Mucosa of descending colon (tissue), 3 donors: ENCODE measurements at regions not wholly inside any gene's neighbourhood (a gene's known extent, or its start where the extent isn't known, plus 50 kb on each side); places are given as distances from the start of the nearest gene placed in this dataset.

ENCODE experiments used
- ATAC-seq: fragments of 200-7000 bp; cut with Tn5 transposase; one replicate; pipeline ENCODE4 v1.9.1; 2020; ENCODE audit warnings: mild to moderate bottlenecking, moderate library complexity
- DNase-seq, 3 donors: peaks; one replicate each; pipeline ENCODE4 v3.0.0-alpha.2; 2020
- H3K36me3 ChIP-seq: fragments of 200-600 bp; one replicate; pipeline ENCODE4 v1.8.0; 2021; ENCODE audit warnings: low read depth, mild to moderate bottlenecking
- H3K4me1 ChIP-seq: fragments of 200-600 bp; one replicate; pipeline ENCODE4 v1.8.0; 2021; ENCODE audit warnings: low read depth, mild to moderate bottlenecking
- H3K4me3 ChIP-seq: fragments of 200-600 bp; one replicate; pipeline ENCODE4 v1.8.0; 2021; ENCODE audit warnings: mild to moderate bottlenecking
- H3K9me3 ChIP-seq: fragments of 200-600 bp; one replicate; pipeline ENCODE4 v1.8.0; 2021; ENCODE audit warnings: mild to moderate bottlenecking
- CTCF ChIP-seq: fragments of 200-600 bp; IDR thresholded peaks from one replicate; pipeline ENCODE4 v1.8.0; 2022; ENCODE audit warnings: antibody characterized with exemption, mild to moderate bottlenecking
- intact Hi-C, 2 donors: fragments of 100-400 bp; cut with DNase I in 1 of 2; cut with micrococcal nuclease in 1 of 2; formaldehyde crosslinking; loops; one replicate each; pipeline versions ENCODE4 v1.11.0 to v1.11.1; 2022; cut with DNase I, micrococcal nuclease
- donor health status: DM: no; HTN: no; CAD: no; lungs with moderate emphysema.
- donor health status: DM: no; HTN: no; CAD: no.
- donor health status: DM: no; HTN: yes; CAD: no.

GRCh38 chr3:64976456-64976855, 288.7 kb upstream of the ADAMTS9 start:
- DNase-seq = no peak
- TF ChIP-seq CTCF = no peak
- no peak for ATAC-seq
- Histone ChIP-seq H3K36me3 (no peaks in the 10 kb centered on the region), H3K4me3 (no peak overlapping the region), H3K4me1 (no peaks in the 10 kb centered on the region), H3K9me3 (no peaks in the 10 kb centered on the region)
- intact Hi-C loops = no loop called here

- Histone ChIP-seq H3K4me3 (no peak overlapping the region), H3K36me3 (no peaks in the 10 kb centered on the region), H3K4me1 (no peaks in the 10 kb centered on the region), H3K9me3 (no peaks in the 10 kb centered on the region)
- no peak for ATAC-seq
- no peak for TF ChIP-seq CTCF
- intact Hi-C loops = no loop called here
- DNase-seq = no peak
These were observed 287.3 kb upstream of the ADAMTS9 start for GRCh38 chr3:64975147-64975546.

- Histone ChIP-seq H3K9me3 (no peaks in the 10 kb centered on the region), H3K4me1 (no peaks in the 10 kb centered on the region), H3K4me3 (no peak overlapping the region), H3K36me3 (no peaks in the 10 kb centered on the region)
- no peak for ATAC-seq
- intact Hi-C loops = no loop called here
- DNase-seq = no peak
- no peak for TF ChIP-seq CTCF
These were observed 286.6 kb upstream of the ADAMTS9 start for GRCh38 chr3:64974401-64974800.

- no peaks in the 10 kb centered on the region for H3K9me3 ChIP-seq
- intact Hi-C loops = no loop called here
- no peaks in the 10 kb centered on the region for H3K4me1 ChIP-seq
- no peaks in the 10 kb centered on the region for H3K36me3 ChIP-seq
- DNase-seq (no peak), ATAC-seq (no peak)
- TF ChIP-seq CTCF = no peak
- no peak overlapping the region for H3K4me3 ChIP-seq
These were observed 285.0 kb upstream of the ADAMTS9 start for GRCh38 chr3:64972793-64973192.

- no peak overlapping the region for H3K4me3 ChIP-seq
- DNase-seq (no peak), ATAC-seq (no peak)
- no peaks in the 10 kb centered on the region for H3K36me3 ChIP-seq
- TF ChIP-seq CTCF = no peak
- intact Hi-C loops = no loop called here
- H3K4me1 ChIP-seq = no peaks in the 10 kb centered on the region
- no peaks in the 10 kb centered on the region for H3K9me3 ChIP-seq
These were observed 283.8 kb upstream of the ADAMTS9 start for GRCh38 chr3:64971602-64972001.

- H3K9me3 ChIP-seq = no peaks in the 10 kb centered on the region
- no peak for TF ChIP-seq CTCF
- DNase-seq = no peak
- H3K4me1 ChIP-seq = no peaks in the 10 kb centered on the region
- no peak for ATAC-seq
- no peak overlapping the region for H3K4me3 ChIP-seq
- intact Hi-C loops = no loop called here
- no peaks in the 10 kb centered on the region for H3K36me3 ChIP-seq
These were observed 282.8 kb upstream of the ADAMTS9 start for GRCh38 chr3:64970634-64971033.
